Uterus (tissue), 2 donors: ENCODE measurements at regions not wholly inside any gene's neighbourhood (a gene's known extent, or its start where the extent isn't known, plus 50 kb on each side); places are given as distances from the start of the nearest gene placed in this dataset.

Experiments used
- CTCF ChIP-seq, 4 experiments: fragments of 200-600 bp in 2 of 4; fragments of 450-650 bp in 2 of 4; sonication (generic) in 2 of 4; IDR thresholded peaks; one replicate each; pipeline ENCODE4 v1.5.1; 2016 to 2019; ENCODE audit warnings: antibody characterized with exemption in 4 of 4, mild to moderate bottlenecking in 2 of 4, moderate library complexity in 1 of 4
- POLR2A ChIP-seq, 2 donors: fragments of 450-650 bp; IDR thresholded peaks; one replicate each; pipeline ENCODE4 v1.6.1; 2016; ENCODE audit warnings: antibody characterized with exemption in 2 of 2, mild to moderate bottlenecking in 1 of 2, moderate library complexity in 1 of 2

- TF ChIP-seq CTCF (IDR thresholded peaks at IDR 0.05) (no peak), POLR2A (IDR thresholded peaks at IDR 0.05) (no peak)
These were observed 1026.9 kb downstream of the MAT2B start for GRCh38 chr5:164532235-164532900.
